ENCODE measurements at regions not wholly inside any gene's neighbourhood (a gene's known extent, or its start where the extent isn't known, plus 50 kb on each side); places are given as distances from the start of the nearest gene placed in this dataset.

GRCh38 chr3:76308541-76308940, 523.2 kb upstream of the ZNF717 start:
- TF ChIP-seq POLR2A (IDR thresholded peaks at IDR 0.05; ENCODE audit: low read length) = no peak
- no peak for TF ChIP-seq GATA1 (IDR thresholded peaks at IDR 0.05; ENCODE audit: low read depth, low read length)

All from erythroblast (primary cell).